ENCODE measurements at regions not wholly inside any gene's neighbourhood (a gene's known extent, or its start where the extent isn't known, plus 50 kb on each side); places are given as distances from the start of the nearest gene placed in this dataset.

DNA sequence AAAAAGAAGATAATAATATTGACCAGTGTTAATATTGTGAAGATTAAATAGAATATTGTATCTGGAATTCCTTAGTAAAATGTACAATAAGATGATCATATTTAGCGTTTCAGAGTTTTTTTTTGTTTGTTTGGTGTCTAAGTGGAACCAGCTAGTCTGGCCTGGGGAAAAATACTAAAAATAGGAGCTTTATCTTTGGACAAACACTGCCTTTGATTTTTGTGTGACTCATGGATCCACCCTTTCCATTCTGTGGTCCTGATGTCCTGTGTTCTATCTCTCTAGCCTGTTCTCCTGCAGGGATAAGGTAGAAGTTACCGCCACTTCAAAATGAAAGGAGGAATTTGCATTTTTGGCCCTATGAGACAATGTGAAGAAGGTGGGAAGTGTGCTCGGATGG lies 79.7 kb upstream of the CRBN start:
- Histone ChIP-seq H3K4me1 (no peaks in the 10 kb centered on the region), H3K27me3 (no peaks in the 10 kb centered on the region), H3K36me3 (no peaks in the 10 kb centered on the region), H3K4me3 (no peak overlapping the region), H3K27ac (no peak overlapping the region), H3K9me3 (no peaks in the 10 kb centered on the region)
- no peak for DNase-seq
- TF ChIP-seq POLR2A (IDR thresholded peaks at IDR 0.05) = no peak
- TF ChIP-seq, protein P1, sequence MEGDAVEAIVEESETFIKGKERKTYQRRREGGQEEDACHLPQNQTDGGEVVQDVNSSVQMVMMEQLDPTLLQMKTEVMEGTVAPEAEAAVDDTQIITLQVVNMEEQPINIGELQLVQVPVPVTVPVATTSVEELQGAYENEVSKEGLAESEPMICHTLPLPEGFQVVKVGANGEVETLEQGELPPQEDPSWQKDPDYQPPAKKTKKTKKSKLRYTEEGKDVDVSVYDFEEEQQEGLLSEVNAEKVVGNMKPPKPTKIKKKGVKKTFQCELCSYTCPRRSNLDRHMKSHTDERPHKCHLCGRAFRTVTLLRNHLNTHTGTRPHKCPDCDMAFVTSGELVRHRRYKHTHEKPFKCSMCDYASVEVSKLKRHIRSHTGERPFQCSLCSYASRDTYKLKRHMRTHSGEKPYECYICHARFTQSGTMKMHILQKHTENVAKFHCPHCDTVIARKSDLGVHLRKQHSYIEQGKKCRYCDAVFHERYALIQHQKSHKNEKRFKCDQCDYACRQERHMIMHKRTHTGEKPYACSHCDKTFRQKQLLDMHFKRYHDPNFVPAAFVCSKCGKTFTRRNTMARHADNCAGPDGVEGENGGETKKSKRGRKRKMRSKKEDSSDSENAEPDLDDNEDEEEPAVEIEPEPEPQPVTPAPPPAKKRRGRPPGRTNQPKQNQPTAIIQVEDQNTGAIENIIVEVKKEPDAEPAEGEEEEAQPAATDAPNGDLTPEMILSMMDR (IDR thresholded peaks at IDR 0.05) = no peak

DNA sequence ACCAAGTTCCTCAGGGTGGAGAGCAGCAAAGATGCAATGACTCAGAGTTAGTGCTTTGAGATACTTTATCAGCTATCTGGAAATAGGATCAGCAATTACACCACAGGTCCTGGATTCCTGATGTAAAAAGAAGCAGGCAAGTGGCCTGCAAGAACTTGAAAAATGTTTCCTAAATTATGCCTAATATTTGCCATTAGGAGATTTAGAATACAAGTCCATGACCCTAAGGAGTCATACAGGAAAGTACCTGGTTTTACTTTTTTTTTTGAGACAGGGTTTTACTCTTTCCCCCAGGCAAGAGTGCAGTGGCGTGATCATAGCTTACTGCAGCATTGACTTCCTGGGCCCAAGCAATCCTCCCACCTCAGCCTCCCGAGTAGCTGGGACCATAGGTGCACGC lies 78.8 kb upstream of the CRBN start:
- Histone ChIP-seq H3K4me3 (no peak overlapping the region), H3K9me3 (no peaks in the 10 kb centered on the region), H3K36me3 (no peaks in the 10 kb centered on the region), H3K27ac (no peak overlapping the region), H3K4me1 (no peaks in the 10 kb centered on the region), H3K27me3 (no peaks in the 10 kb centered on the region)
- TF ChIP-seq, protein P1 (IDR thresholded peaks at IDR 0.05) = no peak
- no peak for TF ChIP-seq POLR2A (IDR thresholded peaks at IDR 0.05)
- DNase-seq = no peak

DNA sequence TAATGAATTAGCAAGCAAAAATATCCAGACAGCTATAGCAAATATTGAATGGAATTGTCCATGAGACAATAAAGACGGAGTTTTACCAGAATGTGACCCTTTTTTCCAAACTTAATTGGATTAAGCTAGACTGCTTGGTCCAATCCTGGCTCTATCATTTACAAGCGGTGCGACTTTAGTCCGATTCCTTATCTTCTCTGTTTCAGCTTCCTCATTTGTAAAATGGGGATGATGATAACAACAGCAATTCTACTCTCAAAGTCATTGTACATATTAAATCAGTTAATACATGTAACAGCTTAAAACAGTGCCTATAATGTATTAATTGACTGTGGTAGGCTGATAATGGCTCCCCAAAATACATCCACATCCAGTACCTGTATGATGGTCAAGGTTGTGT lies 62.1 kb upstream of the CRBN start:
- Histone ChIP-seq H3K27me3 (no peaks in the 10 kb centered on the region), H3K4me3 (no peak overlapping the region), H3K9me3 (no peaks in the 10 kb centered on the region), H3K4me1 (no peaks in the 10 kb centered on the region), H3K27ac (no peak overlapping the region), H3K36me3 (no peaks in the 10 kb centered on the region)
- no peak for TF ChIP-seq POLR2A (IDR thresholded peaks at IDR 0.05)
- TF ChIP-seq, protein P1 (IDR thresholded peaks at IDR 0.05) = no peak
- DNase-seq = no peak

GRCh38 chr3:3240986-3241385 lies 61.5 kb upstream of the CRBN start:
- Histone ChIP-seq H3K4me1 (no peaks in the 10 kb centered on the region), H3K27ac (no peak overlapping the region), H3K4me3 (no peak overlapping the region), H3K36me3 (no peaks in the 10 kb centered on the region), H3K9me3 (no peaks in the 10 kb centered on the region), H3K27me3 (no peaks in the 10 kb centered on the region)
- TF ChIP-seq POLR2A (IDR thresholded peaks at IDR 0.05) = no peak
- TF ChIP-seq, protein P1 (IDR thresholded peaks at IDR 0.05) = no peak
- DNase-seq = no peak

- no peaks in the 10 kb centered on the region for H3K27me3 ChIP-seq
- no peaks in the 10 kb centered on the region for H3K4me1 ChIP-seq
- no peak for TF ChIP-seq POLR2A (IDR thresholded peaks at IDR 0.05)
- TF ChIP-seq, protein P1 (IDR thresholded peaks at IDR 0.05) = no peak
- no peak for DNase-seq
- no peaks in the 10 kb centered on the region for H3K9me3 ChIP-seq
- H3K27ac ChIP-seq = no peak overlapping the region
- no peak overlapping the region for H3K4me3 ChIP-seq
- H3K36me3 ChIP-seq = no peaks in the 10 kb centered on the region
Measured at GRCh38 chr3:3237979-3238378, 58.5 kb upstream of the CRBN start.

GRCh38 chr3:3232251-3232650 lies 52.8 kb upstream of the CRBN start:
- no peaks in the 10 kb centered on the region for H3K9me3 ChIP-seq
- H3K27me3 ChIP-seq = no peaks in the 10 kb centered on the region
- TF ChIP-seq POLR2A (IDR thresholded peaks at IDR 0.05) = no peak
- TF ChIP-seq, protein P1 (IDR thresholded peaks at IDR 0.05) = no peak
- no peak overlapping the region for H3K27ac ChIP-seq
- DNase-seq = no peak
- H3K4me3 ChIP-seq = no peak overlapping the region
- H3K4me1 ChIP-seq = no peaks in the 10 kb centered on the region
- H3K36me3 ChIP-seq = no peaks in the 10 kb centered on the region

Data from Peyer's patch (tissue), 4 donors.